AG10803 (cell line): ENCODE measurements at regions not wholly inside any gene's neighbourhood (a gene's known extent, or its start where the extent isn't known, plus 50 kb on each side); places are given as distances from the start of the nearest gene placed in this dataset.

Experiments
- DNase-seq: peaks from one replicate; pipeline ENCODE4 v3.0.0; 2010; ENCODE audit warnings: low read depth
- H3K4me3 ChIP-seq: 2 replicates; pipeline ENCODE4 v1.5.1; 2011; ENCODE audit warnings: mild to moderate bottlenecking, low read length, control low read depth
- TF ChIP-seq, protein P1 (sequence below): conservative IDR thresholded peaks from 2 replicates; pipeline ENCODE4 v1.5.1; 2011; ENCODE audit warnings: mild to moderate bottlenecking, low read length, control low read depth, inconsistent platforms

DNA sequence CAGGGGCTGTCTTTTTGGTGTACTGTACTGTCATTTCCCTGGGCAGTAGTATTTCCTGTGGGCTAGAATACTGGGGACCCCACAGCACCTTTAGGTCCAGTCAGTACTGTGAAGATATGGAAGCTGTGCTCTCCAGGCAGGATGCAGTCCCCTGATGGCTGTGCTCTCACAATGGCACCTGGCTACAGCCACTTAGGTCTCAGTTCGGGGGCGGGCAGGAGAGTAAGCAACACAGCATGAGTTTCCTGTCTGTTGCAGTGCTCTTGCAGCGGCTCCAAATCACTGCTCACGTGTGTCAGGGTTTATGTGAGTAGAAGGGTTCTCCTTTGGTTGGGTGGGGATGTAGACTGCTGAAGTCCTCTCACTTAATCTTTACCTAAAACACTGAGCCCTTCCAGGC is 810.4 kb downstream of the DACH1 start:
- no peak overlapping the region for H3K4me3 ChIP-seq
- no peak for DNase-seq
- TF ChIP-seq, protein P1, sequence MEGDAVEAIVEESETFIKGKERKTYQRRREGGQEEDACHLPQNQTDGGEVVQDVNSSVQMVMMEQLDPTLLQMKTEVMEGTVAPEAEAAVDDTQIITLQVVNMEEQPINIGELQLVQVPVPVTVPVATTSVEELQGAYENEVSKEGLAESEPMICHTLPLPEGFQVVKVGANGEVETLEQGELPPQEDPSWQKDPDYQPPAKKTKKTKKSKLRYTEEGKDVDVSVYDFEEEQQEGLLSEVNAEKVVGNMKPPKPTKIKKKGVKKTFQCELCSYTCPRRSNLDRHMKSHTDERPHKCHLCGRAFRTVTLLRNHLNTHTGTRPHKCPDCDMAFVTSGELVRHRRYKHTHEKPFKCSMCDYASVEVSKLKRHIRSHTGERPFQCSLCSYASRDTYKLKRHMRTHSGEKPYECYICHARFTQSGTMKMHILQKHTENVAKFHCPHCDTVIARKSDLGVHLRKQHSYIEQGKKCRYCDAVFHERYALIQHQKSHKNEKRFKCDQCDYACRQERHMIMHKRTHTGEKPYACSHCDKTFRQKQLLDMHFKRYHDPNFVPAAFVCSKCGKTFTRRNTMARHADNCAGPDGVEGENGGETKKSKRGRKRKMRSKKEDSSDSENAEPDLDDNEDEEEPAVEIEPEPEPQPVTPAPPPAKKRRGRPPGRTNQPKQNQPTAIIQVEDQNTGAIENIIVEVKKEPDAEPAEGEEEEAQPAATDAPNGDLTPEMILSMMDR: no peak

DNA sequence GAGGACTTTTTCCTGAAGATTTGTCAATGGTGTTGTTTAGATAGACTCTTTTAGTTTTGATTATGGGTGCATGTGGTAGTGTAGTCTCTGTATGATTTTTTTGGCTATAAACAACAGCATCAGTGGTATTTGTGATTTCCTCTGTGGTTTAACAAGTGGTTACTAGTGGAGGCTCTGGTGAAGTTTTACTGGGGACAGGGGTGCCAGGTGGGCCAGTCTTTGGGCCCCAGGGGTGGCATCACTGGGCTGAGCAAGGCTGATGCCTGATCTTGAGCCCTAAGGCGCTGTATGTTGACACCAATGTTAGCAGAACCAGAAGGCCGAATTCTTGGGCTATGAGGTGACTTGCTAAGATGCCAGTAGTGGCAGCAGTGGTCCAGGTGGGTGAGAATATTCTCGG is 811.4 kb downstream of the DACH1 start:
- DNase-seq: no peak
- no peak overlapping the region for H3K4me3 ChIP-seq
- TF ChIP-seq, protein P1: no peak

DNA sequence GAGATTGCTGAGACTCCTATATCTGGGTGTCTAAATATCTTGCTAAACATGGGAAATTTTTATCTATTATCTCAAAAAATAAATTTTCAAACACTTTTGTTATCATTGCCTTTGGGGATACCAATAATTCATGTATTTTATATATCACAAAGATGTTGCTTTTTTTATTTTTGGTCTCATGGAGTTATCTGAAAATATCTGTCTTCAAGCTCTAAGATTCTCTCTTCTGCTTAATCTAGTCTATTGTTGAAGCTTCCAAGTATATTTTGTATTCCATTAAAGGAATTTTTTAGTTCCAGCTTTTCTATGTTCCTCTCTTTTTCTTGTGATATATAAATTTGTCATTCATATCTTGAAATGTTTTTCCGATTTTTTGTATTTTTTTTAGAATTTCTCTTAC is 812.0 kb downstream of the DACH1 start:
- no peak for DNase-seq
- TF ChIP-seq, protein P1: no peak
- H3K4me3 ChIP-seq: no peak overlapping the region

DNA sequence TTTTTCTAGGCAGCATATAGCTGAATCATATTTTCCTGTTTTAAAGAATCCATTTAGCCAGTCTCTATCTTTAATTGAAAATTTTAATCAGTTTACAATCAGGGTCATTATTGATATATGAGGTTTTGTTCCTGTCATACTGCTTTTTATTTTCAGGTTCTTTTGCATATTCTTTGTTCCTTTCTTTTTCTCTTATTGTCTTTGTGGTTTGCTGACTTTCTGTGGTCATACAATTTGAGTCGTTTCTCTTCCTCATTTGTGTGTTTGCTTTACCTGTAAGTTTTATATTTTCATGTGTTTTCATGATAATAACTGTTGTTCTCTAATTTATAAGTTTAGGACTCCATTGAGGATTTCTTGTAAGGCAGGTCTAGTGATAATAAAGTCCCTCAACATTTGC is 812.6 kb downstream of the DACH1 start:
- DNase-seq: no peak
- TF ChIP-seq, protein P1: no peak
- H3K4me3 ChIP-seq: no peak overlapping the region

DNA sequence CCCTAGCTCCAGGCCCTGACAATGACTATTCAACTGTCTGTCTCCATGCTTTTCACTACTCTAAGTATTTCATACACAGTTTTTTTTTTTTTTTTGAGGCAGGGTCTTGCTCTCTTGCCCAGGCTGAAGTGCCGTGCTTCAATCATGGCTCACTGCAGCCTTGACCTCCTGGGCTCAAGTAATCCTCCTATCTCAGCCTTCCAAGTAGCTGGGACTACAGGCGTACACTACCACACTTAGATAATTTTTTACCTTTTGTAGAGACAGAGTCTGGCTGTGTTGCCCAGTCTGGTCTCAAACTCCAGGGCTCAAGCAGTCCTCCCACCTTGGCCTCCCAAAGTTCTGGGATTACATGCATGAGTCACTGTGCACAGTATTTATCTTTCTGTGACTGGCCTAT is 815.4 kb downstream of the DACH1 start:
- no peak overlapping the region for H3K4me3 ChIP-seq
- TF ChIP-seq, protein P1: no peak
- DNase-seq: no peak

DNA sequence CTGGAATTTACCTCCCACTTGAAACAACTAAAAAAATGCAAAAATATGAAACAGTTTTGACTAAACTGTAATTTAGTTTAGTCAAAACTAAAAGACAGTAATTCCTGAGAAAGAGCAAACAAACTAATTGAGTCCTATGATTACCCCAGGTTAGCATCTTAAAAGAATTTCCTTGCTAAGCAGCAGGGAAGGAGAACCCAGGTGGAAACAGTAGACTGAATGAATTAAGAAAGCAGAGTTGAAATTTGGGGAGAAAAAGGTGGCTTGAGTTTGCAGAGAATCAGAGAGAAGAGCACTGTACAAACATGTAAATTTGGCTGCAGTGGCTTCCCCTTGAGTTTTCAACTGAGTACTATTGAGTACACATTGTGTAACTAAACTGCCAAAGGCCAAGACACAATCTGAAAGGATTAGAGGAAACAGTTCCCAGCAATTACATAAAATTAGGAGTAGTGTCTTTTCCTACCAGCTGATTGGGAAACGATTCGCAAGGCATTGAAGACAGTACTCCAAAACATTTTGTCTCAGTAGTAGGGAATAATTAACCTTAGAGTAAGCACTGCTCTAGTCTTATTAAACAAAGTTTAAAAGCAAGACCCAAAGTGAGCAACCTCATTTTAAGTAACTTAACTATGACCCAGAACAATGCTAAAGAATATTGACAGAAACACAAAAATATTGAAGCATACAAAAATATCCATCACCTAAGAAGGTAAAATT is 820.5 kb downstream of the DACH1 start:
- no peak for DNase-seq
- TF ChIP-seq, protein P1: no peak
- no peak overlapping the region for H3K4me3 ChIP-seq

DNA sequence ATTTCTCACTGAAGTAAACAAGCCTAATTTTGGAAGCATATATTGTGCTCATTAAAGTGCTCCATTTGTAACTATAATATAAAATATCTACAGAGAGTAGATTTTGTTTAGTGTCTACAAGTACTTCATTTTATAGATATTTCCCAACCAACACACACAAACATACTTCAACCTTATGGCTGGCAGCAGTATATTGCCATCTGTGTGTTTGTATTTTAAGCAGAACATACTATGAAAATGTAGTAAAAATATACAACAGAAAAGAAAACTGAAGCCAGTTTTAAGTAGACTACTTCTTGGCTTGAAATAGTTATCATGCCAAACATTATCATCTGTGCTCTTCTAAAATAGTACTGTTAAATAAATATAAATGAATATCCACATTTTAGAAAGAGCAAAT is 821.9 kb downstream of the DACH1 start:
- TF ChIP-seq, protein P1: no peak
- H3K4me3 ChIP-seq: no peak overlapping the region
- no peak for DNase-seq
